EH (cell line): ENCODE measurements at regions not wholly inside any gene's neighbourhood (a gene's known extent, or its start where the extent isn't known, plus 50 kb on each side); places are given as distances from the start of the nearest gene placed in this dataset.
A peak's percentile ranks its signal among the peaks of the same experiment; 100 is the strongest.
"Not testable (repeated sequence)": the region's sequence is repeated elsewhere in the genome, so short reads cannot be mapped to it uniquely, and the experiment has no call there.

Experiments
- DNase-seq: peaks from one replicate; pipeline ENCODE4 v3.0.0-alpha.2; 2015; ENCODE audit warnings: low read depth

DNA sequence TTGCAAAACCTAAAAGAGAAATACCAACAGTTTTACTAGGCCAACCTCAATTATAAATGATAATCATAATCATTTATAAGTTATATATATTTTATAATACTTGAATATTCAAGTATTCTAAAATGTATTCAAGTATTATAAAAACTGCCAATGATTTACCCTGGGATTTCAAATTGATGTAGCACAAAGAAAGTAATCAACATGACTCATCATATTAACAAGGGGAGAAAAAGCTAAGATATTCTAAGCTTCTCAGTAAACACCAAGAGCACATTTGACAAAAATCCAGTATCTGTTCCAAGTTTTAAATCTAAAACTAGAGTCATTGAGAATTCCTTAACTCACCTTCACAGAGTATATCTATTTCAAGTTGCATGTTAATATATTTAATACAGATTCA lies 56.1 kb downstream of the CAPZA3 start:
- DNase-seq = peak; percentile 10

DNA sequence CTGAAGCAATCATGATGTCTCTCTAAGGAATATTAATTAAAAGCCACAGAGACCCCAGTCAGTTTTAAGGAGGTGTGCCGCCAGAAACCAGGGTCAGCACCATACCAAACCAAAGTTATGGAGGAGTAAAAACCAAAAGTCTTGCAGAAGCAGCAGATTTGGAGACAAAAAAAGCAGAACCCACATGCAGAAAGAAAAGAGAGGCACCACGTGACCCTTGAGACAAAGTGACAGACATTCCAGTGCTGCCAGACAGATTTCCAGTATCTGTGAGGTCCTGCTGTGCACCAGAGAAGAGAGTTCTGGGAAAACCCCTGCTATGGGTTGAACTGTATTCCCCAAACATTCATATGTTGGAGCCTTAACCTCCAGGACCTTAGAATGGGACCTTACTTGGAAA lies 59.7 kb downstream of the CAPZA3 start:
- DNase-seq = peak; percentile 5

DNA sequence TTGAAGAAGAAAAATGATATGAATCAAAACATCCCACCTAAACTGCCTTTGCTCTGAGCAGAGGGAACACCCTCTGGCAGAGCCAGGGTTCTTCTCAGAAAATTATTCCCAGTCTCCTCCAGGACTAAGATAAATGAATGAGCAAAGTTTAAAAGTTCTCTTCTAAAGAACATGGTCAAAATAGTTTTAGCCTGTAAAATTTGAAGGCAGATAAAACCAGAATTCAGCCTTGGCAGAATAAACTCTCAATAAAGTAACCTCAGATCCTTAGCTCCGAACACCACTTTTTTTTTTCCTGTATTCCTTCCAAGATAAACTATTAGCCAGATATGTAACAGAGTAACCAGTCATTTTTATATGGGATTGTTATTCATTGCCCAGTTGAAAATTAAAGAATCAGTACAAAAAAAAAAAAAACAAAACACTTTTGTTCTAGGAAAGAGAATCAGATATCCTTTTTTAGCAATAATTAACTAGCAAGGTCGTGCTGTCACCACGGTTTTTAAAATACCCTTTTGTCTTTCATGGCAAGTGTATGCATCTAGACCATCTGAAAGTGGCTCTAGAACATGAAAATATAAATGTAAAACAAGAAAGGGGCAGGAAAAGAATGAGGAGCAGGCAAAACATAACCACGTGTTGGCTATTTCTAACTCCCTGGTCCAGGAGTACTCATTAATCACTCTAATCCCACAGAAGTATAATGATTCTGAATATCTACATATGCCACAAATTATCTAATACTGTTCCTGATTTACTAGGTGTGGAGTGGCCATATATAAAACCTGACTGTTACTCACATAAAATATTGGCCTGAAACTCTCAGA lies 60.8 kb downstream of the CAPZA3 start:
- peak; percentile 35 for DNase-seq

DNA sequence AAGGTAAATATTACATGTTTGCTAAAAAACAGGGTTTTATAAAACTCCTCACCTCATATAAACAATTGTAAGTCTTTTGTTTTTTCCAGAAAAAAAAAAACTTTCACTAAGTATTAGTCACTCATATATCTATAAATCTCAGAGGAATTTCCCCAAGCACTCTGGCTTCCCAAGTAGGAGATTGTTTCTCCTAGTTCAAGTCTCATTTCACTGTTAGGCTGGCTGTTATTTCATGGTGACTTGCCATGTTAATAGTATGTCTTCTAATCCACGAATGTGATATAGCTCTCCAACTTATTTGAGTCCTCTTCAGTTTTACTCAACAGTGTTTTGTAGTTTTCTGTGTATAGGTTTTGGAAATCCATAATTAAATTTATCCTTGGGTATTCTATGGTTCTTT lies 61.6 kb downstream of the CAPZA3 start:
- DNase-seq = peak; percentile 56

DNA sequence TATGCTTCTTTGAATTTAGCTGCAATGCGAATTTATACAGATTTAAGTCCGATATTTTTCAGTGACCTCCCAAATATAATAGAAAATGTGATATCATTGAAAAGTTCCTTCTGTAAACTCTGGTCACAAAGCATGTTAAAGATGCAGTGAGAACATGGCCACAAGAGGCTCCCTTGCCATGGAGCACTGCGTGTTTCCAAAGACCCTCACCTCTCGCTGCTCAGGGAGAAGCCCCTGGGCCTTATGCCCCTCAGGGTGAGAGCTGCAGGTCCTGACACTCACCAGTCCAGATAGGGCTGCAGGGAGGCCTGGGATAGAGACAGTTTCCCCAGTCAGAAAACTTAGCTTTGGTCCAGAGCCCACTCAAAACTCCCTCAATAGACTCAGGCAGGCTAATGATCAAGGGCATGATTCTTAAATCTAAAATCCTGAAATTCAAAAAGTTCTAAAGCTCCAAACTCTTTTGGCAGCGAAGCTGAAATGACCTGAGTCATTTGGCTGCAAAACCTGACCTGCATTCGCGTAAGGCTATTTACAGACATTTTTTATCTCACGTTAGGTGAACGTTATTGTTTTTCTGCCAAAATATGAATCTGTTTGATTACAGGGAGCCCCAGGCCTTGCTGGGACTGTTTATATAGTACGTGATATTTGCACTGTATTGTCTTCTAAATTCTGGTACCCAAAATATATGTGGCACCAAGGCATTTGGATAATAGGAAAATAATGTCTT lies 67.8 kb downstream of the CAPZA3 start:
- DNase-seq = no peak

DNA sequence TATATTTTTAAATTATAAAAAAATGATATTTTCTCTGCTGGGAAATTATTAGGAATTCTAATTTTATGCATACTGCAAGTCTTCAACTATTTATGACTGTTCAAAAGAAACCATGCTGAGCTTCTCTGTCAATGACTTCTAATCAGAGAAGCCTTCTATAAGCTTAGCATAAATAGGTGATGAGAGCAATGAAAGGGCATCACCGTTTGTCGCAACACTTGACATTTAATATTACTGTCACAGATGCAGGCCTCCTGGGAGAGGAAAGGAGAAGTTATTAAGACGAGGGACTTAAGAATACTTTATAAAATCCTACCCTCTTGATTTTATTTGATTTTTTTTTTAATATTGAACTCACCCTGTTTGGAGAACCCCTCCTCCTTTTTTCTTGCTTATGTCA lies 69.8 kb downstream of the CAPZA3 start:
- no peak for DNase-seq

DNA sequence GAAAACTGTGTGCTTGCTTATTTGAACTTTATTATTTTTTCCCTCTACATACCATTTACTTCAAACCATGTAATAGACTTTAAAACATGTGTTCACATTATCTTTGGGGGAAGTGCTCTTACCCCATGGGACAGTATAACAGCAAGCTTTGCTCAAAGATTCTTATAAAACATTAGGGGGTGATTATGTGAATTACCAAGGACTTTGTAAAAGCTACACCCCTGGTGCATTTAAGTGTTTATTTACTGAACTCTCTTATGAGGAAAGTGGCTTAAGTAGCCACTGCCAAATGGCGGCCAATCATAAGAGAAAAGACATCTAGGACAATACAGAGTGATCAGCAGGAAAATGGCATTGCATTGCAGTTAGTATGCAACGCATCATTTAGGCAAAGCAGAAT lies 70.3 kb downstream of the CAPZA3 start:
- DNase-seq = no peak

DNA sequence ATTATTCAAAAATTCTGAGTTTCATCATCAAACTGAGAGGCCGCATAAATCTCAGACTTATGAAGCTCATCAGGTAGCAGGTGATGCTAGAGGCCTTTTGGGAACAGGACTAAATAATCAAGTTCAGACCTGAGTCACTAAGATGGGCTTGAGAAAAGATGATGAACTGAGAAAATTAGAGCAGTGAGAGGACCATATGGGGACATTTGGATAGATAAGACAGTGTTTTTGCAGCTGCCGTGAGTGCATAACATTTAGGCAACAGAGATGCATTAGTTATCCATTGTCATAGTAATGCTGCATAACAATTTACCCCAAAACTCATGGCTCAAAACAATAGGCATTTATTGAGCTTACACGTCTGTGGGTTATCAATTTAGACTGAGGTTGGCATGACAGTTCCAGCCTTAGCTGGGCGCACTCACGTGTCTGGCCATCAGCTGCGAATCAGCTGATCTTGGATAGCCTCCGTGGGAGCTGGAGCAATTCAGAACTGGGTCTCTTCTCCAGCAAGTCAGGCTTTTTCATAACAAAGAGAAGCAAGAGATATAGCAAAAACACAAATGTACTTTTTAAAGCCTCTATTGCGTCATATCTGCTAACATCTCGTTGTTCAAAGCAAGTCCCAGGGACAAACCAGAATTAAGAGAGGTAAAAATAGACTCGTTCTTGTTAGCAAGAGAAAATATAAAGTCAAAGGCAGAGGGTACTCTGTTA lies 72.8 kb downstream of the CAPZA3 start:
- DNase-seq = no peak

DNA sequence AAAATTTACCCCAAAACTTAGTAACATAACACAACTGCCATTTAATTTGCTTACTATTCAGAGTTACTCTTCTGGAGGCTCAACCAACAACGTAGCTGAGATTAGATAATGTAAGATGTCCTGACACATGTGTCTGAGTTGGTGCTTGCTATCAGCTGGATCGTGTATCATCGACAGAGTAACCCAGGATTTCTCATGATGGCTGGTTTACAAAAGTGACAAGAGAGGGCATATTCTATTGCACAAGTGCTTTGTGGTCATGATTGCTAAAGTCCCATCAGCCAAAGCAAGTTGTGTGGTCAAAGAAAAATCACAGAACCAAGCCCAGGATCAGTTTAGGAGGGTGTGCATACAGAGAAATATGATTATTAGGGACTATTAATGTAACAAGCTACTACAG lies 73.4 kb downstream of the CAPZA3 start:
- DNase-seq = no peak

DNA sequence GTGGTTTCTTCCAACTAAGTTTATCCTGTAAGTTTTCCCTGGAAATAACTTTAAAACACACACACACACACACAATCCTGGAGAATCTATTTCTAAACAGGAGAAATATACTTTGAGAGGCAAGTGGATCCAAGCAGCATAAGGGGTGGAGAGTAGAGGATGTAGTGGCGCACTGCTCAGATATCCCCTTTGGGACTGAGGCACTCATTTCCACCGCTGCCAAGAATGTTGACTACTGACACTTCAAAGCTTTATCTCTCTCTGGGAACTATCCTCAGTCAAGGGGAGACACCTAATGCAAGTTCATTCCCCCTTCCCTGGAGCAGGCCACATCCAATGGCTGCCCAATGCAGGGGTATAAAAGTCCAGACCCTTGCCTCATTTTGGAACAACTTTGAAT lies 75.8 kb downstream of the CAPZA3 start:
- DNase-seq = no peak

DNA sequence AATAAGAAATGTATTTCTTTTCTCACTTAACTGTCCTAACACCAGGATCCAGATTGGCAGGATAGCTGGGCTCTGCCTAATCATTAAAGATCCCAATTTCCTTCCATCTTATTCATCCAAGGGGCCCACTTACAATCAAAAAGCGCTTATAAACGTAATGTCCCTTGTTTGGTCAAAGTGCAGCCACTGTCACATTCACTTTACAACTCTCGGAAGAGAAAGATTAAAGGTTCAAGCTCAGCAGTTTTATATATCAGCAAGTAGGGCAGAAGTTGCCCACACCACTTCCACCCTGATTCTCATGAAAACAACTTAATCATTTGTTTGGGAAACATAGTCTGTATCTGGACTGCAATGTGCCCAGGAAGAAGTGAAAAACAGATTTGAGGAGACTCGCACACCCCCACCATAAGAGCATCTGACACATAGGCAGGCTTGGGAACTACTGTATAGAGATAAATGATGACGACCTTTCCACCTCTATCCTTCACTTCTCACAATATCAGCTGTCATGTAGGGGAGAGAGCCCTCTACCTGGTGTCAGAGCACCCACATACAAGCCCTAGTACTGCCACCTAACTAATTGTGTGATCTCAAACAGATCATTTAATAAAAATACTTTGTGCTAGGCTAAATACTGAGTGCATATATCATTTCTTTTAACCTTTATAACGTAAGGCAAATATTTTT lies 80.8 kb downstream of the CAPZA3 start:
- DNase-seq = no peak

DNA sequence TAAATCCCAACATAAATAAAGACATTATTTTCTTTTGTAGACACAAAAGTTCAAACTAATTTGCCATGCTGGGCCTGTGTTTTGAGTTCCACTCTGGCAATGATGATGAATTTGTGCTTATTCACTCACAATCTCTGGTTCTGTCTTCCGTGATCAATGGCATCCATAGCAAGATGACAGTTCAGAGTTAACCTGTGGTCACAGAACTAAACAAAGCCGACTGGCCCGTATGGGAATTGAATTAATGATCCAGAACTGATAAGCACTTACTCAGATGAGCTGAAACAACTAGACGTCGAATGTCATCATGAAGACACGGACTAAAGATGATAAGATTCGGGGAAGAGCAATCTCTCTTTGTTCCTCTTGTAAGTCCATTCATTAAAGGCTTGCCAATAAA lies 81.6 kb downstream of the CAPZA3 start:
- no peak for DNase-seq

DNA sequence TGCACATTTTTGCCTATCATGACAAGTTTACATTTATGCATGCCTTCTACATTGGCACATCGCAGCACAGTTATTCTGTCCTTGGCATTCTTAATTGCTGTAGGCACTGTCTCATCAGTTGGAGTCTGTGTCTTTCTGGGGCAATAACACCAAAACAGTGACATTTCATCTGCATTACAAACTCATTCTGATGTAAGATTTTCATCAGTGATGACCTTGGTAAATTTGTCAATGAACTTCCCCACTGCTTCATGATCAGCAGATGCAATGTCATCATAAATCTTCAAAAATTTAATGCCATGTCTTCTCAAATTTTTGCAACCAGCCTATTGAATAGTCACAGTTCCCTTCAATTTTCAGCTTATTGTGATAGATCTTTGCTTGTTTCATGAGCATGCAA lies 85.5 kb downstream of the CAPZA3 start:
- no peak for DNase-seq

DNA sequence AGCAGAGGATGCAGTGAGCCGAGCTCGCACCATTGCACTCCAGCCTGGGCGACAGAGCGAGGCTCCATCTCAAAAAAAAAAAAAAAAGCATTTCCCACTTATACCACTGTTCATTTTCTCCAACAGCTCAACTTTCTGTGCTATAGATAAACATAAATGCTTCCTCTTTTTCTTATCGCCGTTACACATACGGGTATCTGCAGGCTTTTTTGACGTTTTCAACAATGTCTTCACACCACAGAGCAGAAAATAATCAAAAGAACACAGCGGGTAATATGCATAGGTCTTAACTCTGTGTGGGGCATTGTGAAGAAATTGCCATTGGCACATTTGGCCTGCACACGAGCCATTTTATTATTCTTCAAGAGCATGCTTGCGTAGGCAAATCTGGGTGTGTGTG lies 86.4 kb downstream of the CAPZA3 start:
- DNase-seq = no peak

DNA sequence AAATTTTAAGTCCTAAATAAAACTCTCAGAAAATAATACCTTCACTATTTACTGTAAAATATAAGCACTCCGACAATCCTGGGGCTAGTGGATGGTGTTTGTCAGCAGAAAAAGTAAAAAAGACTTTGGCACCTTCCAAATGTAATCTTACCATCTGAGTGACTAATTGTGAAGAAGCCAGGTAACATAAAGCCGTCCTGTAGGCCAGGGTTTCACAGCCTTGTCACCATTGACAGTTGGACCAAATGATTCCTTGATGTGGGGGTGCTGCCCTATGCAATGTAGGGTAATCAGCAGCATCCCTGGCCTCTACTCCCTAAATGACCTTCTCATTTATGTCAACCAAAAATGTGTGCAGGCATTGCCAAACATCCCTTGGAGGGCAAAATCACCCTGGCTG lies 87.2 kb downstream of the CAPZA3 start:
- DNase-seq = no peak

DNA sequence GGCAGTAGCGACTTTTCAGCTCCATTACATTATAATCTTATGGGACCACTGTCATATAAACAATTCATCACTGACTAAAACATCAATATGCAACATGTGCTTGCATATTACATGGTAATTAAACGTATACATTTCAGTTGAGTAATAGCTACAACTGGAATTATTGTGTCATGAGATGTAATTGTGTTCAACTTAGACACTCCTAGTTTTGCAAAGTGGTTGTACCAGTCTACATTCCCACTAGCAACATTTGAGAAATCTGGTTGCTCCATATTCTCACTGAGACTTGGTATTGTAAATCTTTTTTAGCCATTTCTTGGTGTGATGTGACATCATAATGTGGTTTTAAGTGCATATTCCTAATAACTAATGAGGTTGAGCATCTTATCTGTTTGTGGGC lies 90.0 kb downstream of the CAPZA3 start:
- DNase-seq = no peak

DNA sequence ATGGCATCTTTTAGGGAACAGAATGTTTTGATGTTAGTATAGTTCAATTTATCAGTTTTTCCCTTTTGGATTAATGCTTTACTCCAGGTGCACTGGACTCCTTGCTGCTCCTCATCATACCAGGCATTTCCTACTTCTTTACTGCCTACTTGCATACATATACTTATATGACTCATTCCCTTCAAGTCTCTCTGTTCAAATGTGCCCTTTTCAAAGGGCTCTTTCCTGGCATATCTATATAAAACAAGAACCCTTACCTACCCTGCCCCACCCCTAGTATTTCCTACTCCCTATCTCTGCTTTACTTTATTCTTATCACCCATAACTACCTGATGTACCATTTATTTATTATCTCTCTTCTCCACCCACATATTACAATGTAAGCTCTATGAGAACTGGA lies 90.6 kb downstream of the CAPZA3 start:
- no peak for DNase-seq

DNA sequence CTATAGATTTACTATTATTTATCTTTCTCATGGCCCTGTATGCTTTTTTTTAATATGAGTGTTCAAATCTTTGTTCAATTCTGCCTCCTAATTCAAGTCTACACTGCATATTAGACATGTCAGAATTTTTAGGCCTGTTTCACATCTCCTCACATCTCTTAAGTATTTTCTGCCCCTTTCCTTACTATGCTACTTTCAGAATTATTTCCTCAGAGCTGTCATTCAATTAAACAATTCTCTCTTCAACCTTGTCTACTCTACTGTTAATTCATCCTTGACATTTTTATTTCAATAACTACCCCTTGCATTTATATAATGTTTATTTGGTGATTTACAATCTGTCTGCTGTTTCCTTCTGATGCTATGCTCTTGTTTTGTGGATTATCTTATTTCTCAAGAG lies 91.1 kb downstream of the CAPZA3 start:
- DNase-seq = no peak

DNA sequence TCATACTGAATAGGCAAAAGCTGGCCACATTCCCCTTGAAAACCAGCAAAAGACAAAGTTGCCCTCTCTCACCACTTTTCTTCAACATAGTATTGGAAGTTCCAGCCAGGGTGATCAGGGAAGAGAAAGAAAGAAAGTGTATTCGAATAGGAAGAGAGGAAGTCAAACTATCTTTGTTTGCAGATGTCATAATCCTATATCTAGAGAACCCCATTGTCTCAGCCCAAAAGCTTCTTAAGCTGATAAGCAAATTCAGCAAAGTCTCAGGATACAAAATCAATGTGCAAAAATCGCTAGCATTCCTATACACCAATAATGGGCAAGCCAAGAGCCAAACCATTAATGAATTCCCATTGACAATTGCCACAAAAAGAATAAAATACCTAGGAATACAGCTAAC lies 95.0 kb downstream of the CAPZA3 start:
- not testable (repeated sequence) for DNase-seq

DNA sequence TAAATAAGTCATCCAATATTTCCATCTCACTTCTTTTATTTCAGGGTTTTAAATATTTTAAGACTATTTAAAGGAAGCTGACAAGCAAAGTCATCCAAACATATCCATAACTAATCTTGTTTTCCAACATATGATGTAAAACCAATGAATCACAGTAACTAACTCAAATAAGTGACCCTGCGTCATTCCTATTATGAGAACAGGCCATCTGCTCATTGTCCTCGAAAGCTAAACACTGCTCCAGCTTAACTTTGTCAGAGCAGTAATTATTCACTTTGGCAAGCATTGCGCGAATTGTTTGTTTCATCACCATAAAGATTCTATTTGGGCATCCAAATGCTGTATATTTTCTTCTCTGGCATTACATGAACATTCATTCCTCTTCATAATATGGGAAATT lies 99.1 kb downstream of the CAPZA3 start:
- DNase-seq = no peak

DNA sequence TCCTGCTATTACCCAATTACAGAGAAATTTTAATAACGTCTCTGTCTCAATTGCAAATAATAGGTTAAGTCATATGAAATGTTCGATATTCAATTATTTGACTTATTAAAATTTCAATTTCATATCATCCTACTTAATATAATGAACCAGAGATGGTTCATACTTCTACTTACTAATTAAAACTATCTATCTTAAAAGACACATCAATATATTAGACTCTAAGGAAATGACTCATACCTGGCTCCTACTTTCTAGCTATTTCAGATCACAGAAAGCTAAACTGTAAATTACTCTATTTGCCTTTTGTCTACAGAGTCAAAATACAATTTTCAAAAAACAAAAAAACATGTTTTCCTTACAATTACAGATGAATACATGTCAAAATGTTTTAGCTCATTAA lies 99.6 kb downstream of the CAPZA3 start:
- no peak for DNase-seq

DNA sequence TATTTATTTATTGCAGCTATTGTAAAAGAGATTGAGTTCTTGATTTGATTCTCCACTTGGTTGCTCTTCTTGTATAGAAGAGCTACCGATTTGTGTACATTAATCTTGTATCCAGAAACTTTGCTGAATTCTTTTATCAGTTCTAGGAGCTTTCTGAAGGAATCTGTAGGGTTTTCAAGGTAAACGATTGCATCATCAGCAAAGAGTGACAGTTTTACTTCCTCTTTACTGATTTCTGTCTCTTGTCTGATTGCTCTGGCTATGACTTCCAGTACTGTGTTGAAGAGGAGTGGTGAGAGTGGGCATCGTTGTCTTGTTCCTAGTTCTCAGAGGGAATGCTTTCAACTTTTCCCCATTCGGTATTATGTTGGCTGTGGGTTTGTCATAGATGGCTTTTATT lies 103.1 kb downstream of the CAPZA3 start:
- not testable (repeated sequence) for DNase-seq
